ENCODE measurements at regions not wholly inside any gene's neighbourhood (a gene's known extent, or its start where the extent isn't known, plus 50 kb on each side); places are given as distances from the start of the nearest gene placed in this dataset.

- TF ChIP-seq, protein P1, sequence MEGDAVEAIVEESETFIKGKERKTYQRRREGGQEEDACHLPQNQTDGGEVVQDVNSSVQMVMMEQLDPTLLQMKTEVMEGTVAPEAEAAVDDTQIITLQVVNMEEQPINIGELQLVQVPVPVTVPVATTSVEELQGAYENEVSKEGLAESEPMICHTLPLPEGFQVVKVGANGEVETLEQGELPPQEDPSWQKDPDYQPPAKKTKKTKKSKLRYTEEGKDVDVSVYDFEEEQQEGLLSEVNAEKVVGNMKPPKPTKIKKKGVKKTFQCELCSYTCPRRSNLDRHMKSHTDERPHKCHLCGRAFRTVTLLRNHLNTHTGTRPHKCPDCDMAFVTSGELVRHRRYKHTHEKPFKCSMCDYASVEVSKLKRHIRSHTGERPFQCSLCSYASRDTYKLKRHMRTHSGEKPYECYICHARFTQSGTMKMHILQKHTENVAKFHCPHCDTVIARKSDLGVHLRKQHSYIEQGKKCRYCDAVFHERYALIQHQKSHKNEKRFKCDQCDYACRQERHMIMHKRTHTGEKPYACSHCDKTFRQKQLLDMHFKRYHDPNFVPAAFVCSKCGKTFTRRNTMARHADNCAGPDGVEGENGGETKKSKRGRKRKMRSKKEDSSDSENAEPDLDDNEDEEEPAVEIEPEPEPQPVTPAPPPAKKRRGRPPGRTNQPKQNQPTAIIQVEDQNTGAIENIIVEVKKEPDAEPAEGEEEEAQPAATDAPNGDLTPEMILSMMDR (IDR thresholded peaks at IDR 0.05): no peak
- no peak for TF ChIP-seq POLR2A (IDR thresholded peaks at IDR 0.05)
Observed at GRCh38 chr2:128631698-128632500, 313.2 kb upstream of the HS6ST1 start.

Data from thyroid gland (tissue), 4 donors.